HG02759 (cell line): ENCODE measurements at regions not wholly inside any gene's neighbourhood (a gene's known extent, or its start where the extent isn't known, plus 50 kb on each side); places are given as distances from the start of the nearest gene placed in this dataset.
"Not testable (repeated sequence)": the region's sequence is repeated elsewhere in the genome, so short reads cannot be mapped to it uniquely, and the experiment has no call there.

Experiments
- ATAC-seq: cut with Tn5 transposase; IDR thresholded peaks from one replicate; pipeline ENCODE4 v1.9.1; 2021; ENCODE audit warnings: mild to moderate bottlenecking, moderate library complexity; ENCODE audit not compliant: unreplicated experiment

DNA sequence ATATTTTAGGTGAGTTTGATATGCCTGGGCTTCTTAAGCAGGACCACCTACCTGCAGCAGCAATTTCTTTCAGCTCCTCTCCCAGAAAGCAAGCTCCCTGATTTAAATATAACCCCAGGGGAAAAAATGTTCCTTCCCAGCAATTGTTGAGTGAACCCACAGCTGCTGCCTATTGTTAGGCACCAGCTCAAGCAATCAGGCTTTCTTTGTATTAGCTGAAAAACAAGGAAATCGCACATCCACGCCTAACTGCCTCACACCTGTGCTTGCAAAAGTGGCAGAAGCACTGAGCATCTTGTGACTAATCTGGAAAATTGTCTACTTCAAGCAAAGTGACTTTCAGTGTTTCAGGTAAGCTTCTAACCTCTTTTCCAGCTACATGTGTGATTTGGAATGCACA is 432.2 kb downstream of the SMARCA1 start:
- no peak for ATAC-seq

DNA sequence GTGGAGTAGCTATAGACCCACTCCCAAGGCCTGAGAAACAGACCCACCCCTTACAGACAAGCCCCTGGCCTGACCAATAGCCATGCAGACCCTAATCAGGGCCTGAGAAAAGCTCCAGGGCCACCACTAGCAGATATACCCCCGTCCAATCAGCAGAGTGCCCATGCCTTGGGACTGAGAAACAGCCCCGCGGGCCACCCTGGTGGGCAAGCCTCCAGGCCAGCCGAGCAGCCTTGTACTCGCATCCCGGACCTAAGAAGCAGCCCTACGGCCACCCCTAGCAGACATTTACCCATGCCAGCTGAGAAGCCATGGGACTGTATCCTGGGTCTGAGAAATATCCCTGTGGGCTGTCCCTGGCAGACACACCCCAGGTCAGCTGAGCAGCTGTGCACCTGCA is 436.5 kb downstream of the SMARCA1 start:
- no peak for ATAC-seq

DNA sequence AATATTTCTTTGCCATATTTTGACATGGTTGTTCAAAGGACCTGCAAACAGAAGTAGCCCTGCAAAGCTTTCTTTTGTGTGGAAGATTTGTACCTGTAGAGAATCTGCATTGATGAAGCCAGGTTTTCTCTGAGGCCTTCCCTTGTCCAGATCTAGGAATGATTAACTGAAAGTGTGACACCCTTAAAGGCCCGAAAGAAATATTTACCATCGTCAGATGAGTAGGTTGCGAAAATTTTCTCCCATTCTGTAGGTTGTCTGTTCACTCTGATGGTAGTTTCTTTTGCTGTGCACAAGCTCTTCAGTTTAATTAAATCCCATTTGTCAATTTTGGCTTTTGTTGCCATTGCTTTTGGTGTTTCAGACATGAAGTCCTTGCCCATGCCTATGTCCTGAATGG is 439.0 kb downstream of the SMARCA1 start:
- ATAC-seq: not testable (repeated sequence)

DNA sequence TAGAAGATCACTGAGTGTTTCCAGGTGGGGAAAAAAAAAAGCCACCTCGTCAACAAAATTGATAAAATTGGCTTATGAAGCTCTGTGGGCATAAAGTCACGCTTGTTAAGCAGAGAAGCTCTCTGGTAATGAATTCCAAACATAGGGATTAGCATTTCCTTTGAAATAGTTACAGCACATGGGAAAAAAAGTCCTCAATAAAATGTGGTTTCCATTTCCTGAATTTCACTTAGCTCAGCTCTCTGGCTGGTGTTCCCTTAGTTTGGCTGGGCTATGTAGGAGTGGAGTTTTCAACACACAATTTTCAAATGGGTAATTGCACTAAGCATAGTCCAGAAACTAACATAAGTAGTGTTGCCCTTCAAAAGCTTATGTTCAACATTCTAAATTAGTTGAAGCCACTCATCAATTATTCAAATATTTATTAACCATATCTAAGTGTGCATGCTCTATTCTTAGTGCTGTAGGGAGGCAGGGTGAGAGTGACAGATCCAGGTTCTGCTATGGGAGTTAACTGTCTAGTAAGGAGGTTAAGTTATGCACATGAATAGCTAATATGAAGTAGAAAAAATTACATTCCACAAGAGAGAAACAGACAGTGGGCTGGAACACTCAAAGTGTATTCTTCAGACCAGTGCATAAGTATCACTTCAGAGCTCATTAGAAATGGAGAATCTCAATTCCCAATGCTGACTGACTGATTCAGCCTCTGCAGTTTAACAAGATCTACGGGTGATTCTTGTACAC is 445.7 kb downstream of the SMARCA1 start:
- ATAC-seq: no peak

DNA sequence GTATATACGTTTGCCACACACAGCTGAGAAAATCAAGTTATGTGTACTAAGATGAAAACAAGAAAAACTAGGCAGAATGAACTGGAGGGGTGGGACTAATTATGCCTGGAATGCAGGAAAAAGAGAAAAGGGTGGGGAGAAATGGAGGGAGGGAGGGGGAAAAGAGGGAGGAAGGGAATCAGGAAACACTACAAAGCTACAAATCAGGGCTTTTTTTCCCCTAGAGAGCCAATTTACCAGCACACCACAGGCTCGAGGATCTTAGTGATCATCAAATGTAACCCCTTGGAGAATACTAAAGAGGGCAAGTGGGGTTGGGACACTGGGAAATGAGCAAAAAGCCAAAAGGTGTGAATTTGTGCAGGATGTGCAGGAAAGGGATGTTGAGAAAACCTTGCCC is 451.9 kb downstream of the SMARCA1 start:
- no peak for ATAC-seq

DNA sequence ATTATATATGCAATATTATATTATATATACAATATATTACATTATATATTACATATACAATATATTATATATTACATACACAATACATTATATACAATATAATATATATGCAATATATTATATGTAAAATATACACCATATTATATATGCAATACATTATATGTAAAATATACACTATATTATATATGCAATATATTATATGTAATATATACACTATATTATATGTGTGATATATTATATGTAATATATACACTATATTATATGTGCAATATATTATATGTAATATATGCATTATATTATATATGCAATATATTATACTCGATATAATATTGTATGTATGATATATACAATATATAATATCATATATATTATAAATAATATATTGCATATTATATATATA is 457.4 kb downstream of the SMARCA1 start:
- no peak for ATAC-seq

DNA sequence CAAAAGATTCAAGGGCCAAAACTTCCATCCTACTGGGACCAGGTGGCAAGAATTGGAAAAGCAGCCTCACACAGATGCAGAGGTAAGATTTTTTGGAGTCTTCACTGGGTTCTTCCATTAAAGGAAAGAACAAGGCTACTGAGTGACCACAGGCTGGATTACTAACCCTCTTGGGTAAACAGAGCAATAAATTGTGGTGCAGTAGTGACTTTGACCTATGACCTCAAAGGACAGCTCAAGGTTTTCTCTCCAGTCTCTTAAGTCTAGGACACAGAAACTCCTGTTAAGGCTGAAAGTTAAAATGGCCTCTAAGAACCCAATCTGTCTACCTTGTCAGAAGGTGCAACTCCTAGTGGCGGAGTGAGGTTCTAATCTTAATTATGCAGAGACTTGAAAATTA is 464.9 kb downstream of the SMARCA1 start:
- ATAC-seq: no peak

DNA sequence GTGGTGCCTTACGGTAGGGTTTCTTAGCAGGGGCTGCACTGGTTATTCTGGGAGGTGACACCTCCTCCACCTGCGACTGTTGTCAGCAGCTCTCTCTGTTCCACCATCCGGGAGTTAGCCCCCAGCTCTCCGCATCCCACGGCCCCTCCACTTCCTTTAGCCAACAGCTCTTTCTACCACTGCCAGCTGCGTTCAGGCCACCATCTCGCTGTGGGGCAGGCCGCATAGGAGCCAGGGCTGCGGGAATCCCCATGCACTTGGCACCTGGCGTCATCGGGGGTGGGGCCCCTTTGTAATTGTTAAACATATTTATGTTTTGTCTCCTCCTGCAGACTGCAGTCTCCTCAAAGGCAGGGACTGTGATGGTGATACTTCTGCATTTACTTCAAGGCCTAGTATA is 480.2 kb downstream of the SMARCA1 start:
- ATAC-seq: no peak

DNA sequence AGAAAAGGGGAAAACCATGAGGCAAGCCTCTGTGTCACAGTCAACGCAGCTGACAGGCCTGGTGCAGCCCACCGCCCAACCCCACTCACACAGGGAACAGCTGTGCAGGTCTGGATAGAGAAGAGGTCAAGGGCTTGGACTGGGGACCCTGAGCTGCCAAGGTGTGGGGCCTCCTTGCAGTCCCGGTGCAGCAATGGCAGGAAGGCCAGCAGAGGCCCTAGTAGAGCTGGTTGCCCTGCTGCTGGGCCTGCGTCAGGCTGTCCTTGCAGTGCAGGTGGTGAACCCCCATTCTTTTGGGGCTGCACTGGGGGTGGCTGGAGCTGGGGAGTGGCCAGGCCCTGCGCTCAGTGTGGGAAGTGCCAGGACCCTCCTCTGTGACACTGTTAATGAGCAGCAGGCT is 482.0 kb downstream of the SMARCA1 start:
- no peak for ATAC-seq

DNA sequence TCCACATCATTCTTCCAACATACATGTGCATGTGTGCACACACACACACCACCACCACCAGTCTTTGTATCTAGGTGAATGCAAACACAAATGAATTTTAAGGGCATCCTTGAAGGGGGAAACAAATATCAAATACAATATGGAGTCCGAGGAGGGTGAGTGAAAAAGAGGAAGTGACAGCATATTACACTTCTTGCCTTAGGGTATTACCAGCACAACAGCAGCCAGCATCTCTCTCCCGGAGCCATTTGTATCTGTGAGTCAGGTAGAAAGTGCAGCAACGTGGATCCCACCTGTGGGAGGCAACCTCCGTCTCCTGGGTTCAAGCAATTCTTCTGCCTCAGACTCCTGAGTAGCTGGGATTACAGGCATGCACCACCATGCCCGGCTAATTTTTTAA is 483.2 kb downstream of the SMARCA1 start:
- ATAC-seq: no peak

DNA sequence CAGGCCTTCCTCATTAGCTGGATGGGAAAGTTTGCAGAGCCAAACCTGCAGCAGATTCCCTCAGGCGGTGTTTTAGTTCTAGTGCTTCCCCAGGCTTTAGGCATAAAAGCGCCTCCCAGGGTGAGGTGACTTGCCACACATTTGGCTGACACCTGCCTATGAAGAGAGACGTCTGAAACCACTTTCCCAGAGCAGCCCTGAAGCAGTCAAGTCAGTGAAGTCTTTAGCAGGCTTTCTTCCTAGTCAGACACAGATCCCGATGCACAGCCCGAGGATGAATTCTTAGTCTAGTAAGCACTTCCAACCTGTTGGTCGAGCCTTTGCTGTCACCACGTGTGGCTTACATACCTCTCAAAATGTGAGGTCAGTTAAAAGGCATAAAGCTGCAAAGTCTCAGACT is 484.1 kb downstream of the SMARCA1 start:
- no peak for ATAC-seq

DNA sequence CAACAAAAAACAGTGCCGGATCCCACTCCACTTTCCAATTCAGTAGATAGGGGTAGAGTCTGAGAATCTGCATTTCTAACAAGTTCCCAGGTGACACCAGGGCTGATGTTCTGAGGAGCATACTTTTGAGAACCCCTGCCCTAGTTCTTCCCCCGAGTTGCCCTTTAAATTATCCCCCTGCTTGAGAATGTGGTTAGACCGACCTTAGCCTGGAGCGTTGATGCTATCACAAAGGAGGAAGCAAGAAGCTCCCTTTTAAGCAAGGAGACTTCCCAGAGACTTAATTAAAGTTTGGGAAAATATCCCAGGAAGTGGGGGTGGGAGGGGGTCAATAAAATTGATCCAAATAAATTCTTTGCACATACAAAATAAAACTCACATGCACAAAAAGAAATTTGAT is 485.9 kb downstream of the SMARCA1 start:
- no peak for ATAC-seq

DNA sequence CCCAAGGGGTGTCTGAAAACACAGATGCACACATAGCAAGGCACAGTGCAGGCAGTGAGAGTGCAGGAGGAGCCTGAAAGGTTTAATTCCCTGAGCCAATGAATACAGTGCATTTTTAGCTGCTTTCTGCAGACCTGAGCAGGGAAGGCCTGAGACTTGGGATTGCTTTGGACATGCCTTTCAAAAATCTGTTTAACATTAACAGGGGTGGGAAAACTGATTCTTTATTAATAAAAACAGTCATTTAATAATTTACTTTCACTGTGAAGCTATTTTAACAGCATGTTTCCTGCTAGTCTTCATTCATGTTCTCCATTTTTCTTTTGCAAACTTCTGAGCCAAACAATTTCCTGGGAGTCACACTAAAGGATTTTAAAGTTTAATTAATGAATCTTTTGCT is 488.1 kb downstream of the SMARCA1 start:
- ATAC-seq: no peak

DNA sequence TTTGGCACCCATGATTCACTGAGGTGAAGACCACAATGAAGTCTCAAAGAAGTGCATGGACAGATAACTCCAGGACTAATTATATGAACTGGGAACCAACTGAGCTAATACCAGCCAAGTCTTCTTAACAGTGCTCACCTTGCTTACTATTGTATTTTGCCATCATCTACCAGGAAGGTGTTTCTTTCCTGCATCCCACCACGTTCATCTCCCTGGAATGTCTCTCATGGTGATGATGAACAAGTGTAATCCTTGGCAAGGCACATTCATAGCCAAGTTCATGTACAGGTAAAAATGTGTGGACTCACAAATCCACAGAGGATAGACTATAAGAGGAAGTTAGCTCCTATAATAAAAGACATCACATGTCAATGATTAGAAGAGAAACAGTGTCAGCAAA is 489.1 kb downstream of the SMARCA1 start:
- ATAC-seq: no peak

DNA sequence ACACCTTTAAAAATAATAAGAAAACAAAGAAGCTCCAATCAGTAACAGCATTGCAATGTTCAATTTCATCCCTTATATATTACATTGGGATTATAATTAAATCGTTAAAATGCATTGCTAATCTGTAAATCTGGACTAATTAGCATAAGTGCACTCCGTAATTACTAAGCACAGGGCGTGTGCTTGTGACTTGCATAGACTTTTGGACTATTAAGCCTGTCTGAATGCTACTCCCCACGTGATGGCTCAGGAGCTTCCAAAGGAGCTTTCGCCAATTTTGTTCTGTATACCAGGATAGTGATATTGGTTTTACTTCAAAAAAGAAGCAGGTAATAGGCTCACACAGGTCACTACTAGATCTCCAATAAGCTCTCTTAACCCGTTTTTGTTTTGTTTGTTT is 497.1 kb downstream of the SMARCA1 start:
- no peak for ATAC-seq

DNA sequence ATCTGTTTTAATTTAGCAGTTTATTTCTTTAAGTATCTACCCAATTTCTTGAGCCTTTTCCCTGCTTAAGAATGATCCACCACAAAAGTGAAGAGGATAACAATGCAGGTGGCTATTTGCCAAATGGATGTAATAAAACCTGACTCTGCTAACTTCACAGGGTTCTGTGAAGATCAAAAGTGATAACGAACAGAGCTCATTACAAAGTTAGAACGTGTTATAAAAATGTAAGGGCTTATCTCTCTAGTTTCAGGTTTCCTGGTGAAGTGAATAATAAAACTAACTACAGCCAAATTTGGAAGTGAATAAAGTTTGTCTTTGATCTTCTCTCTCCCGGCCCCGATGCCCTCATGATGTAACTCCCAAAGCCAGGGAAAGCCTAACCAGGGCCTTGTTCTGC is 497.9 kb downstream of the SMARCA1 start:
- ATAC-seq: no peak

DNA sequence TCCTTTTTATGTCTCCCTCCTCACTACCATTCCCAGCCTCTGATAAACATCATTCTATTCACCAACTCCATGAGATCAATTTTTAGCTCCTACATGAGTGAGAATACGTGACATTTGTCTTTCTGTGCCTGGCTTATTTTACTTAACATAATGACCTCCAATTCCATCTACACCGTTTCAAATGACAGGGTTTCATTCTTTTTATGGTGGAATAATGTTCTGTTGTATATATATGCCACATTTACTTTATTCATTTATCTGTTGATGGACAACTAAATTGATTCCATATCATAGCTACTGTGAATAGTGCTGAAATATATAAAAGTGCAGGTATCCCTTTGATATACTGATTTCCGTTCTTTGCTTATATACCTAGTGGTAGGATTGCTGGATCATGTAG is 503.9 kb downstream of the SMARCA1 start:
- no peak for ATAC-seq

DNA sequence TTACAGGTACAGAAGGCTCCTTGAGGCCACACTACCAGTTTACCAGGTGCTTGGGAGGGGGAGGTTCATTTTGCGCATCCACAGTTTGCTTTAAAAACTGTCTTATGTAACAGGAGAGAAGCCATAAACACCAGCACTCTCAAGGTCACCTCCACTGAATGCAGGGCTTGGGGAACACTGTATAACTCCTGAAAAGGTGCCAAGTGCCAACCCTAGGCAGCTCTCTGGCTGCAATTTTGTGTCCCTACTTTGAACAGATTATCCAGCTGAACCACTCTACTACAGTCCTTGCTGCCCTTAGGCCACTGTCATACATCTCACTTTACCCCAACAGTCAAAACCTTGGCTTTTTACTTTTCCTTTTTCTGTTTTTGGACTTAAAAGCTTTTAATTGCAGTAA is 507.9 kb downstream of the SMARCA1 start:
- no peak for ATAC-seq

DNA sequence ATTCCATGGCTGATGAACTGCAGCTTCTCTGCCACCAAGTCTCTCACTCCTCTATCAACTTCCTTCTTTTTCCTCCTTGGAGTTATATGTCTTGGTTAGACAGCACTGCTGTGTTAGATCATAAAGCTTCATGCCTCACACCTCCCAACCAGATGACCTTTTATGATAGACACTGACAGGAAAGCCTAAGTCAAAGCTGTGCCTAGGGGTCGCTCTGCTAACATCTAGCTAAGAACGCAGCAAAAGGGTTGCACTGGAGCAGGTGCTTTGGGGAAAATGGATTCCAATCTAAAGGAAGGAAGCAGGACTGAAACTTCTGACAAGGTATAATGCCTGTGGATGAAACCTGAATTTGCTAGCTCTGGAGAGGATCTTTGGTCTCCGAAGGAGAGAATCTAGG is 509.7 kb downstream of the SMARCA1 start:
- ATAC-seq: no peak

DNA sequence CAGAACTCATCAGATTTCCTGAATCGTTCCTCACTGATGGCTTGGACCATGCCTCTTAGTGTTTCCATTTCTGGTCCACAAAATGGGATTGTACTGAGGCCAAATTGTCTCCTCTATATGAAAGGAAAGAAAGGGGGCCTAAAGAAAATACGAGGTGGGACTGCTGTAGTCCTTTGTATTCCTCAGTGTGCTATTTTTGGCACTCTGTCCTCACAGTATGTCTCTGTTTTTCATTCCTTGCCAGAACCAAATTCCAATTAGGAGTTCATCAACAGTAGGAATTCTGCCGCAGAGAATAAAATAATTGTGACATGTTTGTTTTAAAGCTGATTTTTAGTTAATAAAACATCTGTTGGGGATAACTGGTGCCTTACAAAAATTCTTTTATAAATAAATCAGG is 515.7 kb downstream of the SMARCA1 start:
- ATAC-seq: no peak

DNA sequence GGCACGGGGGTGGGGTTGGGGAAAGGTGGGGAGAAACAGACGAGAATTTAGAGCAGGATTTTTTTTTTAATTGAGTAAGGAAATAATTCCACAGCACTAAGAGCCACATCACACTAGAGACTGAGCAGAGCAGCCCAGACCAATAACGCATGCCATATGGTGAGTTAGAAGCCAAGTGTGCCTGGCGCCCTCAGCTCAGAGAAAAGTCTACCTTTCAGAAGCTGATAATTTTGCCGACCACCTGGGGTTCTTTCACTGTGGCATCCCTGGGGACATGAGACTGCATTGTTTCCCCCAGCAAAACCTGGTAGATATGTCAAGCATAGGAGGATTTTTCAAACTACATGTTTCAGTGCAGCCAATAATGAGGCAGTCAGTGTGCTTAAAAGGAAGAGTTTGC is 516.8 kb downstream of the SMARCA1 start:
- no peak for ATAC-seq

DNA sequence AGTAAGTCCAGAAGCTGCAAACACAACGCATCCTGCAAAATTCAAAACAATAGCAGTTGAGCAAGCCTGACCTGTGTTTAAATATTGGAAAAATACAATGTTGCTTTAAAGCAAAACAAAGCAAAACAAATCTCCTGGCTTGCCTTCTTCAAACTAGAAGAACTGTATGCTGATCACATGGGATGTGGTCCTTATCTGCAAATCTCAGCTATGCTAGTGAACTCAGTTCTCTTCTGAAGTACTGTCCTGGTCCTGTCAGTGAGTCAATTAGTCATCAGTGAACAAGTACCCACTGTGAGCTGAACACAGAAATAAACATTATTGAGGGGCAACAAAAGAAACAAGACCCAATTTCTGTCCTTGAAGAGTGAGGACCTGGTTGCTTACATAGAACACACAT is 522.5 kb downstream of the SMARCA1 start:
- no peak for ATAC-seq

DNA sequence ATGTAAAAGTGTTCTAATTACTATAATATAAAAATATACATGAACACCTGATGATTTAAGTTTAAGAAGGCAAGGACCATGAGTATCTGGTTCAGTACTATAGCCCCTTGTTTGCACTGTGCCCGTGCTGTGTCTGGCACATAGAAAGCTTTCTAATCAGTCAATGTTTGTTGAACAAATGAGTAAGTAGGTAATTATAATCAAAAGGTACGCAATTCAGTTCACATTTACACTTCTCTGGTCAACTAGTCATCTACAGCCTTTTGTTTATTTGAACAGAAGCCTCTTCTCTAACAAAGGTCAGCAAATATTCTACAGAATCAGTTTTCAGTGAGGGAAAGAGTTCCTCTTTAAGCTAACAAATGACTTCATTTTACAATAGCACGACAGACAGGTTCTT is 523.3 kb downstream of the SMARCA1 start:
- ATAC-seq: no peak
